Sigmoid colon (tissue), 4 donors: ENCODE measurements at regions not wholly inside any gene's neighbourhood (a gene's known extent, or its start where the extent isn't known, plus 50 kb on each side); places are given as distances from the start of the nearest gene placed in this dataset.

Experiments
- CTCF ChIP-seq, 4 experiments: fragments of 450-650 bp in 3 of 4; fragments of 200-600 bp in 1 of 4; IDR thresholded peaks; one replicate each; pipeline ENCODE4 v1.5.1; 2016 to 2019; ENCODE audit warnings: antibody characterized with exemption in 4 of 4, mild to moderate bottlenecking in 3 of 4, moderate library complexity in 2 of 4
- POLR2AphosphoS5 ChIP-seq, 4 donors: sonication (generic); formaldehyde crosslinking; IDR thresholded peaks; one replicate each; pipeline ENCODE4 v1.6.1; 2017; ENCODE audit warnings: antibody characterized with exemption in 4 of 4

GRCh38 chr2:196390243-196391148 lies 219.1 kb upstream of the STK17B start:
- TF ChIP-seq CTCF (IDR thresholded peaks at IDR 0.05) (no peak), POLR2AphosphoS5 (IDR thresholded peaks at IDR 0.05) (no peak)
